ENCODE measurements at regions not wholly inside any gene's neighbourhood (a gene's known extent, or its start where the extent isn't known, plus 50 kb on each side); places are given as distances from the start of the nearest gene placed in this dataset.
"Not testable (repeated sequence)": the region's sequence is repeated elsewhere in the genome, so short reads cannot be mapped to it uniquely, and the experiment has no call there.

GRCh38 chr20:6321235-6321634 is 198.4 kb upstream of the FERMT1 start:
- not testable (repeated sequence) for DNase-seq (ENCODE audit: low spot score)

DNA sequence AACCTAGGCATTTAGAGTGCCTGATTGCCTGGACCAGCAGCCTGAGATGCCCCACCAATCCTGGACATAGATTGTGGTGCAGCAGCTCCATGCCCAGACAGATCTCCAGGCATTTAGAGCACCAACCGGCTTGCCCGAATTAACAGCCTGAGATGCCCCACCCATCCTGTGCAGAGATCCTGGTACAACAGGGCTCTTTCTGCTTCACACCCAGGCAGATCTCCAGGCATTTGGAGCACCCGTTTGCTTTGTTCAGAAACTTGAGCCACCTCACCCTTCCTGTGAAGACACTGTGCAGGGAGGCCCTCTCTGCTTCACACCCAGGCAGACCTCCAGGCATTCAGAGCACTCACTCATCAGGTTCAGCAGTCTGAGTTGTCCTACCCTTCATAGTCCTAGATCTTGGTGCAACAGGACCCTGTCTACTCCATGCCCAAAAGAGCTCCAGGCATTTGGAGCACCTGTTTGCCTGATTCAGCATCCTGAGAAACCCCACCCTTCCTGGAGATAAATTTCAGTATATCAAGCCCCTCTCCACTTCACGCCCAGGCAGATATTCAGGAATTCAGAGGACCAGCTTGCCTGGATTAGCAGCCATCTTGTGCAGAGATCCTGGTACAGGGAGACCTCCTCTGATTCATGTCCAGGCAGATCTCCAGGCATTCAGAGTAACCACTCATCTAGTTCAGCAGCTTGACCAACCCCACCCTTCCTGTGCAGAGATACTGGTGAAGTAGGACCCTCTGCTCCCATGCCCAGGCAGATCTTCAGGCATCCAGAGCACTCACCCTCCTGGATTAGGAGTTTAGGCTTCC is 189.2 kb upstream of the FERMT1 start:
- no peak for DNase-seq (ENCODE audit: low spot score)

DNA sequence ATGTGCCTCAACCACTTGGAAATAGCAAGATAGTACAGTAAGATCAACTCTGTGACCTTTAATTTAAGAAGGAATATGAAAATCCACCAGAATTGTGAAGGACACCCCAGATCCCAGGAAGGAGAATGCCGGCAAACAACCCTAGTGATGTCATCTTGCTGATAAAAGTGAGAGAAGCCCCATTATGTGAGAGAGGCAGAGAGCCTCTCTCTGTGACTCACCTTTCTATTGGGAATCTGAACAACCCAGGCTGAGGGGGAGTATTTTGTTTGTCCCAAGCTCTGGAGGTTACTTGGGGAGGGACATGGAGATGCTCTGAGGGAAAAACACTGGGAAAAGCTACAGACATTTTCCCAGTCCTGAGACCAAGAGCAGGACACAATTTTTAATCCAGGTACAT is 188.3 kb upstream of the FERMT1 start:
- no peak for DNase-seq (ENCODE audit: low spot score)

- DNase-seq (ENCODE audit: low spot score): no peak
Observed at GRCh38 chr20:6305536-6305935, 182.7 kb upstream of the FERMT1 start.

- DNase-seq (ENCODE audit: low spot score): no peak
Observed at GRCh38 chr20:6302041-6302440, 179.2 kb upstream of the FERMT1 start.

DNA sequence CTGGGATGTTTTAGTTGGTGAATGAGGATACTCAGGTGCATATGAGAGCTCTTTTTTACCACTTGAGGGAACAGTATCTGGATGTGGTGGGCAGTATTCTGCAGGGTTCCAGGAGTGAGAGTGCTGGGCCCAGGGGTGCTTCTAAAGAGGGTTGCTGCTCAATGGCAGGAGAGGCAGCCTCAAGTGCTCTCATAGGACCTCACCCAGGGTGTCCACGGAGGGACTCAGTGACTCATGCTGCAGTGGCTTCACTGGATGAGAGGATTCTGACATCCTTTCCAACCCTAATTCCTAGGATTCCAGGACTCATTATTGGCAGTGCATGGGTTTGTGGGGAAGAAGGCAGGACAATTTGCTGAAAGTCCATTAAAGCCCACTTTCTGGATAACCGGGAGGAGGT is 176.6 kb upstream of the FERMT1 start:
- no peak for DNase-seq (ENCODE audit: low spot score)

DNA sequence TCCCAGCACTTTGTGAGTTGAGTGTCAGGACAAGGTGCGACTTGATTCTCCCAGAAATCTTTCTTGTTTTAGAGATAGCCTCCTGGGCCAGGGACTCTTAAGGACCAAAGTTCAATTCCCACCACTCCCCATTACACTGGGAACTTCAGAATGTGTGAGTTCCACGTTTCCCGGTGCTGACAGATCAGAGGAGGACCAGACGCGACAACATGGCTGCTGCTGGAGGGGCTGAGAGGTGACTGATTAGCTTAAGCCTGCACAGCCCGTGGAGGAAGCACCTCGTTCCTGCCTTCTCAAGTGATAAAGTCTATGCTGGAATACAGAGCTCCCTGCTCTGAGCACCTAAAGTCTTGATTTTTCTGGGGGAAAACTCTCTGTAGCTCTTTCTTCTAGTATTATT is 175.2 kb upstream of the FERMT1 start:
- no peak for DNase-seq (ENCODE audit: low spot score)

DNA sequence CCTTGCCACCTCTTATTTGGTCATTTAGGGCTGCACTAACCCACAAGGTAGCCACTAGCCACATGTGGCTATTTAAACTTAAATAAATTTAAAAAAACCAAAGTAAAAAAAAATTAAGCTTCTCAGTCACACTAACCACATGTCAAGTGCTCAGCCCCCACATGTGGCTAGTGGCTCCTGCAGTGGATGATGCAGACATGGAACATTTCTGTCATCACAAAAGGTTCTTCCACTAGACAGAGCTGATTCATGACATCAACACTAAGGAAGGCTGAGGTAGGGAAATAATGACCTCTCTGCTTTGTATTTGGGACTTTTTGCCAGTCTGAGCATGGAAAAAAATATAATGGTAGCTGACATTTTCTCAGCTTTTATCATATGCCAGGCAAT is 173.0 kb upstream of the FERMT1 start:
- DNase-seq (ENCODE audit: low spot score): no peak

DNA sequence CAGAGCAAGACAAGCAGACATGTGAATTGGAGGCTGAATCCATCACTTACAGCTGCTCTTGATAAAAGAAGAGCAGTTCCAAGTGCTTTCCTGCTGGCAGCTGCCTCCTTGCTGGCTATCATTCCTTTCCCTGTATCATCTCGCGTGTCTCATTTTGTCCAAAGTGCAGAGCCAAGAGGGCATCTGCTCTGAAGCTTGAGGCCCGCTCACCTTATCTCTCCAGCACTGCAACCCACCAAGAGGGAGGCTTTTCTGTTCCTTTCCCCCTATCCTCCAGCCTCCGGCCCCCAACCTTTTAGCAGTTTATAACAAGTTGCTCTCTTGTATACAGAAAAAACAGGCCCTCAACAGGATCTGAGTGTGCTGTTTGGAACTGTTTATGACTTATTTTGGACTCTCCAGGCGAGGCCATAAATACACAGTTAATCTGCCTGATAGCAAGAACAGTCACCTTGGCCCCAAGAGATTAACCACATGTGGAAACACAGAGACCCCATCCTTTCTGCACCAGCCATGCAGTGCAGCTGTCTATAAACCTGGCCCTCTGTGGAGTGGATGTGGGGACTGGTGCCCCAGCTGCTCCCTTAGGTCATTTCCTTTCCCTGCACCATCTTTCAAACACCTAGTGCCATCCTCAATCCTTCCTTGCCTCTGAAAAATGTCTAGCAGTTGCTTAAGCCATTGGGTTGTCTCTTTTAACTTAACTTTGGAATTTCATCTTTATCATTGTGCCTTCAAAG is 172.5 kb upstream of the FERMT1 start:
- no peak for DNase-seq (ENCODE audit: low spot score)

GRCh38 chr20:6287471-6287870 is 164.6 kb upstream of the FERMT1 start:
- no peak for DNase-seq (ENCODE audit: low spot score)

DNA sequence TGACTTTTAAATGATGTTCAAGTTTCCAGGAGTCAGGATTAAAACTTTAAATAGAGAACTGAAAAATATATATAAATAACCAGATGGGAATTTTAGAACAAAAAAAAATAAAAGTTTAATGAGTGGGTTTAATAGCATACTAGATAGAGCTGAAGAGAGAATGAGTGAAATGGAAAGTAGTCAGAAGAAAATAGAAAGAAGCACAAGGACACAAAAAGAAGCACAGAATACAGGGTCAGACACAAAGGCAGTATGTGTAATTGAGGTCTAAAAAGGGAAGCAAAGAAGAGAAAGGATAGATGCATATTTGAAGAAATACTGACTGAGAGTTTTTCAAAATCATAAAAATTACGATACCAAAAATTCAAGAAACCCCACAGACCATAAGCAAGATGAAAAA is 159.8 kb upstream of the FERMT1 start:
- DNase-seq (ENCODE audit: low spot score): no peak

DNA sequence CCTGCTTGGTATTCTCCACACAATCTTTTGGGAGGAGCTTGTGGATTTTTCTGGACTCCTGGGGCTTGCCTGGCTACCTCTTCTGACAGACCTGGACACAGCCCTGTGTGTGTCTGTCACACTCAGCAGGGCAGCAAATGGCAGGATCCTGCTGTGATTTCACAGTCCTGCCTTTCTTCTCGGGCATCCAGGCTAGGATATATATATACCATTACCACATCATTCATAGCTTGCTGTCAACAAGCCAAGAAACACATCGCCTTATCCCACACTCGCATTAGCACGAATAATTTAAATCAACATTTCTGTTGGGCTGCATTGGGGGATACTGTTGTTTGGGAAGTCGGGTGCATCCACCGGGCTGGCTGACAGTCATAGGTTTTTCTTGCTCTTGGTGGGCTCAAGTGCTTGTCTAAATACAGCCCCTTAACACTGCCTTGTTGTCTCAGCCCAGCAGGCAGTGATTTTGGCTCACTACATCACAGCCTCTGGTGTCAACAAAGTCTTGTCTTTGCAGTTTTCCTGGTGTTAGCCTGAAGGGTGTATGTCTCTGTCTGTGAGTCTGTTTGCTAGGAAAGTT is 154.9 kb upstream of the FERMT1 start:
- DNase-seq (ENCODE audit: low spot score): no peak

GRCh38 chr20:6270404-6270803 is 147.6 kb upstream of the FERMT1 start:
- DNase-seq (ENCODE audit: low spot score): not testable (repeated sequence)

- DNase-seq (ENCODE audit: low spot score): no peak
Observed at GRCh38 chr20:6269168-6269873, 146.5 kb upstream of the FERMT1 start.

DNA sequence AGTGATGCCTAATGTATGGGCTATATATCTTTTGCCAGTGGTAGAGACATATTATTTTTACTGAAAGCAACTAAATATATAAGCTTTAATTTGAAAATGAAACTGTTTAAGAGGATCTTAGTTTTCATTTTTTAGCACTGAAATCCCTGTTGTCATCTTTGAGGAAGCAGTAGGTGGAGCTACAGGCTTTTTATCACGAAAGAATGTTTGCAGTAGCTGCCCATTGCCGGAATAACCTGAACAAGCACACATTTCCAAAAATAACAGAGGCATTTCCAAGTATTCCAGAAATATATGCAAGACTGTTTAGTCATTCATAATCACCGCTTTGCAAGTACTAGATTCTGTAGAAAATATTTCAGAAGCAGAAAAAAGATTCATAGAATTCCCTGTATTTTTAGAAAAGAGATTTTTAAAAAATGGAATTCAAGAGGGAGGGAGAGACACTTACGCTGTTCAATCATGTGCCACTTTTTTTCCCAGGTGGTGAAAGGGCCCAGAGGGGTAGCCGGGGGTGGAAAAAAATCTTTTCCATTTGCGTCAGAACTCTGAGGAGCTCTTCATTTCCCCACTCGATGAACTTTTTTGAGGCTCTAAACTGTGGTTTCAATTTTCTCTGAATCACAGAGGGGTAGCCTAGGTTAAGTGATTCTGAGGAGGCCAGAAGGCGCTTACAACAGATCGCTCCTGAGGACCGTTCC is 142.5 kb upstream of the FERMT1 start:
- peak; percentile 48 for DNase-seq (ENCODE audit: low spot score)

DNA sequence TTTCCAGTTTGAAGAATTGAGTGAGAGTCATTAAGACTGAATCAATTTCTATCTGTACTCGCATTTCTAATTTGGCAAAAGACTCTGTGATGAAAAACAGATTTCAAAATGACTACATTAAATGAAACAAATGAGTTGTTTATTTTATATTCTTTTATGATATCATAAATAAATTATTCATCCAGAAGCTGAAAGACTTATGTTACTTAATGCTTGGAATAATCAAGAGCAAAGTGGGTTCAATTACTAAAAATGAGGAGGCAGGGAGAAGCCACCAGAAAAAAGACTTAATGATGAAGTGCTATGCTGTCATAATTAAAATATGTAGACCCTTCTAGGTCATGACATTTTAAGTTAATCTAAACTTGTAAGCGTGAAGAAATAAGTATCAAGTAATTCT is 130.6 kb upstream of the FERMT1 start:
- no peak for DNase-seq (ENCODE audit: low spot score)

GRCh38 chr20:6245436-6245835 is 122.6 kb upstream of the FERMT1 start:
- DNase-seq (ENCODE audit: low spot score): no peak

DNA sequence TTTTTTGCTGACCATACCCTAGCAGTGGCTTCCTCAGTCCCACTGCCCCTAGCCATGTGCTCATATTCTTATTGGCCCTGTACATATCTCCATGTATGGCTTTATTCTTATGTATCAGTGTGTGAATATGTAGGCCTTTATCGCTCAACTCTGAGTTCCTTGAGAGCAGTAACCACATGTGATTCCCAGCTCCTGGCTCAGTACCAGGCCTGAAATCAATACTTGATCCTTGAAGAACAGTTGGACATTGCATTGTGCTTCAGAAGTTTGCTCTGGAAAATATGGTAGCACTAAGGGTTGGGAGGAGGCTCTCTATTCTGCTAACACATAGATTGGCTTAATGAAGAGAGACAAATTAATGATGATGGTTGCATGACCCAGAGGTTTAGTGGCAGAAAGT is 118.8 kb upstream of the FERMT1 start:
- DNase-seq (ENCODE audit: low spot score): no peak

- no peak for DNase-seq (ENCODE audit: low spot score)
Observed at GRCh38 chr20:6240059-6240458, 117.2 kb upstream of the FERMT1 start.

GRCh38 chr20:6238421-6238820 is 115.6 kb upstream of the FERMT1 start:
- no peak for DNase-seq (ENCODE audit: low spot score)

DNA sequence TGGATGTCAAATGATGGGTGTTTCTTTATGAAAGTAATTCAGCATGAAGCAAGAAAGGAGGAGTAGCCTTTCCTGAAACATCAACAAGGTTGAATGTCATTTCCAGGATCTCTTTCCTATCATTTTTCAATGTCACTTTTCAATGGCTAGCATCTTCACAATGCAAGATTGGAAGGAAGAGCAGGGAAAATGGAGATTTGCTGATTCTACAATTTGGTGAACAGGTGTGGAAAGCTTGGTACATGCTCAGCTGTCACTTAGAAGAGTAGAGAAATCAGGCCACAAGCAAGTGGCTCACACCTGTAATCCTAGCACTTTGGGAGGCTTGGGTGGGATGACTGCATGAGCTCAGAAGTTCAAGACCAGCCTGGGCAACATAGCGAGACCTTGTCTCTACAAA is 112.7 kb upstream of the FERMT1 start:
- DNase-seq (ENCODE audit: low spot score): no peak

- DNase-seq (ENCODE audit: low spot score): no peak
Observed at GRCh38 chr20:6232436-6232835, 109.6 kb upstream of the FERMT1 start.

Measured in HT-29 (cell line).